ENCODE measurements at regions not wholly inside any gene's neighbourhood (a gene's known extent, or its start where the extent isn't known, plus 50 kb on each side); places are given as distances from the start of the nearest gene placed in this dataset.
"Not testable (repeated sequence)": the region's sequence is repeated elsewhere in the genome, so short reads cannot be mapped to it uniquely, and the experiment has no call there.

- ATAC-seq (no peak), DNase-seq (no peak)
- Histone ChIP-seq H3K4me3 (no peak overlapping the region), H3K36me3 (ENCODE audit: low read depth) (no peaks in the 10 kb centered on the region), H3K4me1 (ENCODE audit: low read depth) (no peaks in the 10 kb centered on the region), H3K9me3 (no peaks in the 10 kb centered on the region)
- intact Hi-C loops (cut with DNase I, micrococcal nuclease), result no loop called here
- no peak for TF ChIP-seq CTCF (IDR thresholded peaks at IDR 0.05)
These were observed 569.4 kb downstream of the MEI4 start for GRCh38 chr6:78222226-78222625.

- TF ChIP-seq CTCF (IDR thresholded peaks at IDR 0.05), result no peak
- no peaks in the 10 kb centered on the region for H3K36me3 ChIP-seq (ENCODE audit: low read depth)
- intact Hi-C loops (cut with DNase I, micrococcal nuclease), result no loop called here
These were observed 578.2 kb downstream of the MEI4 start for GRCh38 chr6:78231002-78231401.

GRCh38 chr6:78243519-78243918, 590.7 kb downstream of the MEI4 start:
- no peaks in the 10 kb centered on the region for H3K4me1 ChIP-seq (ENCODE audit: low read depth)
- H3K9me3 ChIP-seq, result peaks cover 8% of the 10 kb centered on the region
- no peak overlapping the region for H3K4me3 ChIP-seq
- ATAC-seq, result no peak
- DNase-seq, result no peak
- intact Hi-C loops (cut with DNase I, micrococcal nuclease), result no loop called here
- H3K36me3 ChIP-seq (ENCODE audit: low read depth), result no peaks in the 10 kb centered on the region
- TF ChIP-seq CTCF (IDR thresholded peaks at IDR 0.05), result no peak

More at GRCh38 chr6:78231002-78231401, 578.2 kb downstream of the MEI4 start:
- no peak for DNase-seq
- no peaks in the 10 kb centered on the region for H3K9me3 ChIP-seq
- H3K4me3 ChIP-seq, result no peak overlapping the region
- ATAC-seq, result no peak
- H3K4me1 ChIP-seq (ENCODE audit: low read depth), result no peaks in the 10 kb centered on the region

- intact Hi-C loops (cut with DNase I, micrococcal nuclease), result no loop called here
- no peak for ATAC-seq
- TF ChIP-seq CTCF (IDR thresholded peaks at IDR 0.05), result no peak
- H3K4me1 ChIP-seq (ENCODE audit: low read depth), result no peaks in the 10 kb centered on the region
- no peaks in the 10 kb centered on the region for H3K36me3 ChIP-seq (ENCODE audit: low read depth)
- no peak overlapping the region for H3K4me3 ChIP-seq
- no peaks in the 10 kb centered on the region for H3K9me3 ChIP-seq
- no peak for DNase-seq
These were observed 599.1 kb downstream of the MEI4 start for GRCh38 chr6:78251931-78252330.

GRCh38 chr6:78253618-78254017, 600.8 kb downstream of the MEI4 start:
- H3K4me3 ChIP-seq, result no peak overlapping the region
- no peaks in the 10 kb centered on the region for H3K9me3 ChIP-seq
- no peaks in the 10 kb centered on the region for H3K36me3 ChIP-seq (ENCODE audit: low read depth)
- H3K4me1 ChIP-seq (ENCODE audit: low read depth), result no peaks in the 10 kb centered on the region
- intact Hi-C loops (cut with DNase I, micrococcal nuclease), result no loop called here
- ATAC-seq (no peak), DNase-seq (no peak)
- no peak for TF ChIP-seq CTCF (IDR thresholded peaks at IDR 0.05)

- Histone ChIP-seq H3K36me3 (ENCODE audit: low read depth) (no peaks in the 10 kb centered on the region), H3K4me3 (no peak overlapping the region), H3K4me1 (ENCODE audit: low read depth) (no peaks in the 10 kb centered on the region), H3K9me3 (no peaks in the 10 kb centered on the region)
- no peak for DNase-seq
- intact Hi-C loops (cut with DNase I, micrococcal nuclease), result no loop called here
- no peak for ATAC-seq
- TF ChIP-seq CTCF (IDR thresholded peaks at IDR 0.05), result no peak
These were observed 607.1 kb downstream of the MEI4 start for GRCh38 chr6:78259935-78260334.

GRCh38 chr6:78260427-78260826, 606.9 kb upstream of the IRAK1BP1 start:
- intact Hi-C loops (cut with DNase I, micrococcal nuclease); H3K4me3 ChIP-seq; ATAC-seq; H3K4me1 ChIP-seq (ENCODE audit: low read depth); H3K9me3 ChIP-seq; H3K36me3 ChIP-seq (ENCODE audit: low read depth); DNase-seq: not testable (repeated sequence)

Data from mucosa of descending colon (tissue), 3 donors.